HT1080 (cell line): ENCODE measurements at regions not wholly inside any gene's neighbourhood (a gene's known extent, or its start where the extent isn't known, plus 50 kb on each side); places are given as distances from the start of the nearest gene placed in this dataset.

ENCODE experiments used
- DNase-seq: peaks from one replicate; pipeline ENCODE4 v3.0.0-alpha.2; 2015; ENCODE audit warnings: low read depth

DNA sequence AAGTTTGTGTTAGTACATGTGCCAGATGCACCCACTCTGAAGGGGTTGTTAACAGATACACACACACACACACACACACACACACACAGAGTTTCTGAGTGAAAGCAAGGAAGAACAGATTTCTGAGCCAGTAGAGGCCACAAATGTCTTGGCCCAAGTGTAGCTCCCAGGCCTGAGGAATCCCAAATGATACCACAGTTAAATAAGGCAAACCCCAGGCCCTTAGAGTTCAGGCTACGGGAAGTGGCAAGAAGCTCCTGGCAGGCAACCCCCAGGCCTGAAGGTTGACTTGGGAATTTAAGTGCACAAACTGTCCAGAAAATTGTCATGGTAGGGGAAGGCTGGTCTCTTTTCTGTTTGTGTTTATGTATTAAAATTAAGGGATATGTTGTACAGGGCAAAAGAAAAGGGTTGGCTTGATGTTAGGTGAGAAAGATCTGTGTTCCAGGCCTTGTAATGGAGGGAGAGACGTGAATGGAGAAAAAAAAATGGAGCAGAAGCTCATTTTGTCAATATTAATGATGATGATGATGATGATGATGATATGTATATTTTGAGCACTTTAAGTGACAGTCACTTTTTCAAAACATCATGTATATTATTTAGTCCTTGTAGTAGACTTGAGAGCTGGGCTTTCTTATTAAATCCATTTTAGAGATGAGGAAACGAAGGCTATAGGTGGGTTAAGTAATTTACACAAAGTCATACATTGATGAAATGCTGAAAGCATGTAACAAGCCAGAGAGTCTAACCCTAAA, 317.0 kb upstream of the JAG1 start:
- no peak for DNase-seq

DNA sequence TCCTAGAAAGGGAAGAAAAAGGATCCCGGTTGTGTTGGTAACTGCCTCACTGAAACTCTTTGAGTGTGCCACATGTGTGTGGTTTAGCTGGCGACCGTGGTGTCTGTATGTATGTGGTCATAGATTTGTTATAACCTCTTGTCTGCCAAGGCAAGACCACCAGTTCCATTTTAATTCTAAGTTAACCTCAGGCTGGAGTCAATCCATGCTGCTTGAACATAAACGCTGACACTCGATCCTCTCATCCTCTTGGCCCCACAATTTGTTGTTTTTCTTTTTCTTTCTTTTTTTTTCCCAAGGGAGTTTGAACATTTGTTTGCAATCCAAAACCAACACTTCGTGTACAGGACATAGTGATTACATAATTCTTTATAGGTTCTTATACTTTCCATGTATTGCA, 318.9 kb upstream of the JAG1 start:
- no peak for DNase-seq

DNA sequence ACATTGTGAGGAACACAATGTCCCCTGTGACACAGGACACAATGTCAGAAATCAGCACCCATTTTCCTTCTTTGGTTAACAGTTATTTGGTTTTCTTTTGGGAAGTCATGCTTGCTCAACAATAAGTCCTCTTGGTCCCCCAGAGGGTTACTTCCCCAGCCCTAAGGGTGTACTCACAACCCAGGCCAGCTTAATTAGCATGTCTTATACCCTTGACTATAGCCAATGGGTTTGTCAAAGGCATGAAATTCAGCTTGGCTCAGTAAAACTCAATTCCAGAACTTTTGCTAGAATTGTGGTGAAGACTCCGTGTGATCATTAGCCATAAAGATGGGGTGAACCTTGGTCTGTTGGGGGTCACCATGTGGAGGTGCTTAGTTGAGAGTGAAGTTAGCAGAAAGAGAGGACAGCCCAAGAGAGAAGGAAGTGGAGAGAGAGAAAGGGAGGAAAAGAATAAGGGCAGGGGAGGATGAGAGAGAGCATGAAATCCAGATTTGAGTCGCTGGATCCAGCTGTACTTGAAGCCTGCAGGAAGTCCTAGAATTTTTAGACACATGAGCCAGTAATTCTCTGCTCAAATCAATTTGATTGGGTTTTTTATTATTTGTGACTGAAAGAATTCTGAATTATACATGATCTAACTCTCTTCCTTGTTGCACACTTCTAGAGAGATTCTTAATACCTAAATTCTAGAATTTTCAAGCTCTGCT, 321.3 kb upstream of the JAG1 start:
- no peak for DNase-seq

- DNase-seq, result no peak
These were observed 324.7 kb upstream of the JAG1 start for GRCh38 chr20:10998476-10998875.

GRCh38 chr20:11000416-11000815, 326.6 kb upstream of the JAG1 start:
- no peak for DNase-seq

DNA sequence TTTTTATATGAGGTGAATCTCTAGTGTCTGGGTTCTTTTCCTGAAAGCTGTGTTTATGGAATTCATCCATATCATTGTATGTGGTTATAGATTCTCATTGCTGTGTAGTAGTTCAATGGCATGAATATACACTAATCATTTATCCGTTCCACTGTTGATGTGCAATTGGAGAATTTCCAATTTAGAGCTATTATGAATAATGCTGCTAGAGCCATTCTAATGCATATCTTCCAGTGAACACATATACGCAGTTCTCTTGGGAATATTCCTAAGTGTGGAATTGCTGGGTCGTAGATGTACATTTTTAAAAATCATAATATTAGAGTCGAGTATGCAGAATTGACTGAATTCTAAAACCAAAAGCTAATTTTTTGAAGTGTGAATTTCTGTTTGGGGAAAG, 327.5 kb upstream of the JAG1 start:
- no peak for DNase-seq

DNA sequence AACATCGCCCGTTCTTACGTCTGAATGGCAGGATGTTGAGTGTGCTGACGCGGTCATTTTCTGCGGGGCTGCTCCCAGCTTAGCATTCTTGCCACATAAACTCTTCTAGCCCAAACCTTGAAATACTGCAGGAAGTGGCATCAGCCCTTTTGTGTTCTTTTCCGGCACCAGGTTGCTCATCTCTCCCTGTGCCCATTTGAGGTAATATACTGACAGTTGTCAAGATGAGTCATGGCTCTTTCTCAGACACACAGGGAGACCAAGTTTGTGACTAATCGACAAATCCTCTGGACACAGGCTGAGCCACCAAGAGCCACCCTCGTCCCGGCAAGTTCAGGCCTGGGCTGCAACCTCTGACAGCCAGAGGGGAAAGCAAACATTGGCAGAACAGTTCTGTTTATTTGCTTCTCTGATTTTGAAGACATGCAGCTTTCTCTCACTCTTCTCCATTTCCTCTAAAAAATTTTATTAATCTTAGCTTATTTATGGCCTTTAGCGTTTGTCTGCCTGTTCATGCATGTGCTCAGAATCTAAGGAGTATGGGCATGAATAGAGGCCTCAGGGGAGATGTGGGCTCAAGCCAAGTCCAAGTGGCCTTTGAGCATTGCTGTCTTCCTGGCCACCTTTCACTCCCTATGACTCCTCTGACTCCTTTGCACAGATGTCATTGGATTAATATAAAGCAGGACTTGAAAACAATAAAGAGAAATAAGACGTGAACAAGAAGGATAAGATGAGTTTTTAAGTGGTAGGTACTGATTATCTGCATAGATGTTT, 328.2 kb upstream of the JAG1 start:
- peak; percentile 99 for DNase-seq

- DNase-seq, result no peak
These were observed 329.5 kb upstream of the JAG1 start for GRCh38 chr20:11003341-11003740.

- no peak for DNase-seq
These were observed 334.7 kb upstream of the JAG1 start for GRCh38 chr20:11008444-11009033.

DNA sequence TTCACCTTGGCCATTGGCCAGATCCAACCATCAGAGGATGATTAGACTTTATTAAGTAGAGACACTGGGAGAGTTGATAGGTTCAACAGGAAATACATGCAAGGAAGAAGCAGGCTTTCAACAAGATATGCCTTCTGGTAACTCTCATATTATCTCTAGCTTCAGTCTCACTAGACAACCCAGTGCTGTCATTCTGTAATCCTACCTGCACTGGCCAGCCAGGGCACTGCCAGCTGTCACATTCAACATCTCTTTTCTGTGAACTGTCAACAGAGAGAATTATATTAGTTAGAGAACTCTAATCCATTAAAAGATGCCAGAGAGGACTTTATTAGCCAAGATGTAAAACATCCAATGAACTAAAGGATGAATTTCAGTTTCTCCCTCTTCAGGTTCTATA, 337.9 kb upstream of the JAG1 start:
- no peak for DNase-seq

GRCh38 chr20:11012975-11013374, 339.2 kb upstream of the JAG1 start:
- no peak for DNase-seq

DNA sequence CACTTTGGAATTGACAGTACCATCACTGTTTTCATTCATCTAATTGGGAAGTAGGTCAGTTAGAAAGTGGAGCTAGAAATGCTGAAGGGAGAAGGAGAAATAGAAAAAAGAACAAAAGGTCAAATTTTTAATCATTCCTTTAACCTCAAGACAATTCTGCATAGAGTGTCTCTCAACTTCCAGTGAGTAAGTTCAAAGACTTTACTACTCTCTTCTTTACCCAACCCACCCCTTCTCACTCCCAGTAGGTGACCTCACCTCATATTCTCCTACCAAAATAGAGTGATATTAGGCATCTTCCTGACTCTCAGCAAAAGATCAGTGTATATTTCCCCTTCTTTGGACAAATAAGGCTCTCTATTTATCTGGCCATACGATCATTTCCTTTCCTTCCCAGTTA, 340.0 kb upstream of the JAG1 start:
- DNase-seq, result no peak

DNA sequence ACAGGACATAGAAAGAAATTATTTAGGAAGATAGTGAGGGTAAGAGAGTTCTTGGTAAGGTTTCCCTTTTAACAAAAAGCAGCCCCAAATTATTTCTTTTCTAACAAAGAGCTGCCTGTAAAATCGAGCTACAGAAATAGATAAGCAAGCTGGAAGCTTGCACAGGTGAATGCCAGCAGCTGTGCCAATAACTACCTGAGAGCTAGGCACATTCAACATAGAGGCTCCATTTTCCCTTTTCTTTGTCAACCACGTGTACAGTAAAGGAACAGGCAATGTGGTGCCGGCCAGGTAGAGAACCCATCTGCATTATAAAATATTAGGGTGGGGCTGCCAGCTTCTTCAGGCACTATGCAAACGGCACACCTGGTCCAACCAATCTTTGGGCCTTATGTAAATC, 341.6 kb upstream of the JAG1 start:
- DNase-seq, result no peak

GRCh38 chr20:11017446-11017845, 343.6 kb upstream of the JAG1 start:
- no peak for DNase-seq

DNA sequence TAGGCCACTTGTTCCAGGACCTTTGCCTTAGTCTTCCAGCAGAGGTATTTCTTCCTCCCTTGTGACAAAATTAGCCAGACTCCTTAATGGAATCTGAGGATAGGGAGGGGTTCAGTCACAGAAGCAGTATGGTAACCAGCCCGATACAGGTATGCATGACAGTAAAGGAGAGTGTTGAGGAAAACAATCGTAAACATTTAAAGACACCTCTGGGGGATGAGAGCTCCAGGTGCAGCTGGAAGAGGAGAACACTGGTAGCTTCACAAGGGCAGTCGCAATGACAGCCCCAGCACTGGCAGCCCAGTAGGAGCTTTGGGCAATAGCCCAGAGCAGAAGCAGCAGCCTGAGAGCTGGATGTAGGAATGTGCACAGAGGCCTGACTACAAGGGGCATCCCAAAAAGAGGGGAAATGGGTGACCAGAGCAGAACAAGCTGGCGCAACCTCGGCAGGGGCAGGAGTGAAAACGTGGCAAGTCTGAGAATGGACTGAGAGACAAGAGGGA, 344.9 kb upstream of the JAG1 start:
- no peak for DNase-seq

GRCh38 chr20:11020712-11021111, 346.9 kb upstream of the JAG1 start:
- no peak for DNase-seq

DNA sequence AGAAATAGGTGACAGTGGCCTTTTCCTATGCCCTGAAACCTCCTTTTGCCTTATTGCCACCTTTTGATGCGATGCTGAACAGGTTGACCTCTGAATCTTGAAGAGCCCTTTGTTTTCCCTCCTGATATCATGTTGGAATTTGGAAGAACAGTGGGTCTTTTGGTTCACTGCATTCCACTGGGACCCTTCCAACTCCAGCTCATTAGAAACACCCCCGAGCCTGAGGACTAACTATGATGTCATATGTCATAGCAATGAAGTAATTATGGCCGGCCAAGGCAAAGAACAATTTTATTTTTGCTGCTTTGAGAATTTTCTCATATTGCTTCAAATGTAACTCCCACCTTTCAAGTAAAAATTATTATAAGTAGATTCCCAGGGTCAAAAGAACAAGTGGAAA, 353.4 kb upstream of the JAG1 start:
- DNase-seq, result no peak

- DNase-seq, result no peak
These were observed 356.6 kb upstream of the JAG1 start for GRCh38 chr20:11030351-11030750.

DNA sequence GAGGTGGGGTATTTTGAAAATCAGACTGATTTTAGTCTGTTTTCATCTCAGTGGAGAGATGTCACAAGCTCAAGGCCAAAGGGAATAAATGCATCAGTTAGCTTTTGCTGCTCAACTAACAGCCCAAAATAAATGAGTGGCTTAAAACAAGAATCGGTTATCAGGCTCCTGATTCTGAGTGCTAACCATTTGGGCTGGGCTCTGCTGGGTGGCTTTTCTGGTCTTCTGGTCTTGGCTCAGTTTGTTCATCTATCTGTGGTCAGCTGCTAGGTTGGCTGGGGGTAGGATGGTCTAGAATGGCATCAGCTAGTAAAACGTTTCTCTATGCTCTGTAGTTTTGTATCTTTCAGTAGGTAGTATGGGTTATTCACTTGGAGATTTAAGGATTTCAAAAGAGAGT, 357.5 kb upstream of the JAG1 start:
- no peak for DNase-seq

- DNase-seq, result no peak
These were observed 358.8 kb upstream of the JAG1 start for GRCh38 chr20:11032611-11033010.

DNA sequence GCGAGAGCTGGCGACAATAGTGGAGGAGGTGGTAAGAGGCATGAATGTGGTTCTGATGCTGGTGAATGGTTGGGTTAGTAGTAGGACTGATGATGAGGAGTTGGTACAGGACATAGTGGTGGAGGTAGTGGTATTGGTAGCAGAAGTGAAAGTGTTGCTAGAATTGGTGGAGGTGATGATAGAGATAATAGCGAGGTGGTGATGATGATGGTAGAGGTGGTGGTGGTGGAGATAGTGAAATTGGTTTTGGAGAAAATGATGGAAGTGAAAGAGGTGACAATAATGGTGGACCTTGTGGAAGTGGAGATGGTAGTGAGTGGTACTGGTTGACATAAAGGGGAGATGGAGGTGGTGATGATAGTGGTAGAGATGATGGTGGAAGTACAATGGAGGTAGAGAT, 360.2 kb upstream of the JAG1 start:
- no peak for DNase-seq

GRCh38 chr20:11035211-11035610, 361.4 kb upstream of the JAG1 start:
- peak; percentile 33 for DNase-seq
